CD14-positive monocyte (primary cell): ENCODE measurements at regions not wholly inside any gene's neighbourhood (a gene's known extent, or its start where the extent isn't known, plus 50 kb on each side); places are given as distances from the start of the nearest gene placed in this dataset.

Experiments used
- DNase-seq, 3 donors: peaks; one replicate each; pipeline ENCODE4 v3.0.0-alpha.2; 2011 to 2022
- H2AFZ ChIP-seq: 2 replicates; pipeline ENCODE4 v1.6.0; 2012; ENCODE audit warnings: mild to moderate bottlenecking, low read depth, low read length, inconsistent platforms; ENCODE audit not compliant: insufficient read depth, poor library complexity, severe bottlenecking
- H3K27ac ChIP-seq, 2 donors: 1 replicate in 1 of 2; 2 replicates in 1 of 2; pipeline ENCODE4 v1.5.1; 2012 to 2013; ENCODE audit warnings: low read length in 2 of 2, control low read depth in 1 of 2, inconsistent platforms in 1 of 2, low read depth in 1 of 2, mild to moderate bottlenecking in 1 of 2
- H3K27me3 ChIP-seq, 2 donors: one replicate each; pipeline versions ENCODE4 v1.6.0 to v1.6.1; 2011 to 2013; ENCODE audit warnings: low read length in 2 of 2; ENCODE audit not compliant: control insufficient read depth in 2 of 2, insufficient read depth in 2 of 2
- H3K36me3 ChIP-seq, 2 donors: replicated peaks in 1 of 2; 1 replicate in 1 of 2; 2 replicates in 1 of 2; pipeline versions ENCODE4 v1.5.1 to v1.6.1; 2012 to 2013; ENCODE audit warnings: low read length in 2 of 2, control low read depth in 1 of 2, inconsistent platforms in 1 of 2, mild to moderate bottlenecking in 1 of 2; ENCODE audit not compliant: insufficient read depth in 2 of 2, control insufficient read depth in 1 of 2
- H3K4me1 ChIP-seq, 2 donors: 1 replicate in 1 of 2; 2 replicates in 1 of 2; pipeline versions ENCODE4 v1.5.1 to v1.6.1; 2012 to 2013; ENCODE audit warnings: low read length in 2 of 2, control low read depth in 1 of 2, inconsistent platforms in 1 of 2, mild to moderate bottlenecking in 1 of 2, moderate library complexity in 1 of 2; ENCODE audit not compliant: insufficient read depth in 2 of 2, control insufficient read depth in 1 of 2
- H3K4me2 ChIP-seq: replicated peaks from 2 replicates; pipeline ENCODE3; 2012; ENCODE audit warnings: low read length, moderate library complexity, mild to moderate bottlenecking; ENCODE audit not compliant: poor library complexity, severe bottlenecking; ENCODE audit errors: extremely low read depth
- H3K4me3 ChIP-seq, 3 experiments: fragments of 200-600 bp in 1 of 3; sonication (generic) in 1 of 3; replicated peaks in 1 of 3; 1 replicate in 2 of 3; 2 replicates in 1 of 3; pipeline ENCODE4 v1.5.1; 2011 to 2013; ENCODE audit warnings: low read length in 3 of 3, mild to moderate bottlenecking in 3 of 3, control low read depth in 2 of 3, low read depth in 2 of 3, inconsistent platforms in 1 of 3, moderate library complexity in 1 of 3
- H3K79me2 ChIP-seq: 2 replicates; pipeline ENCODE4 v1.6.0; 2012; ENCODE audit warnings: mild to moderate bottlenecking, control low read depth, inconsistent platforms, low read length, moderate library complexity; ENCODE audit not compliant: insufficient read depth
- H3K9ac ChIP-seq: 2 replicates; pipeline ENCODE4 v1.6.0; 2017; ENCODE audit warnings: low read length, mild to moderate bottlenecking; ENCODE audit not compliant: insufficient read depth, poor library complexity, severe bottlenecking
- H3K9me3 ChIP-seq, 2 donors: replicated peaks in 1 of 2; 1 replicate in 1 of 2; 2 replicates in 1 of 2; pipeline versions ENCODE4 v1.5.1 to v1.6.1; 2012 to 2013; ENCODE audit warnings: low read length in 2 of 2, control low read depth in 1 of 2; ENCODE audit not compliant: control insufficient read depth in 1 of 2, insufficient read depth in 1 of 2
- H4K20me1 ChIP-seq: 2 replicates; pipeline ENCODE4 v1.6.0; 2012; ENCODE audit warnings: mild to moderate bottlenecking, low read length, control low read depth, moderate library complexity; ENCODE audit not compliant: insufficient read depth
- H3K27ac Mint-ChIP-seq, 7 donors: one replicate each; pipeline ENCODE4 v1.8.0; 2020; ENCODE audit warnings: mild to moderate bottlenecking in 7 of 7, mixed read lengths in 7 of 7, moderate library complexity in 6 of 7, inconsistent platforms in 2 of 7
- H3K27me3 Mint-ChIP-seq, 3 donors: one replicate each; pipeline ENCODE4 v1.8.0; 2021 to 2022; ENCODE audit warnings: low read depth in 3 of 3, mild to moderate bottlenecking in 3 of 3, mixed read lengths in 3 of 3, moderate library complexity in 3 of 3, inconsistent platforms in 1 of 3
- H3K36me3 Mint-ChIP-seq, 2 donors: one replicate each; pipeline ENCODE4 v1.8.0; 2020; ENCODE audit warnings: mixed read lengths in 2 of 2, inconsistent platforms in 1 of 2, mild to moderate bottlenecking in 1 of 2
- H3K4me1 Mint-ChIP-seq: one replicate; pipeline ENCODE4 v1.8.0; 2020; ENCODE audit warnings: mild to moderate bottlenecking, mixed read lengths
- H3K4me3 Mint-ChIP-seq, 2 donors: one replicate each; pipeline ENCODE4 v1.8.0; 2020; ENCODE audit warnings: mild to moderate bottlenecking in 2 of 2, mixed read lengths in 2 of 2, moderate library complexity in 1 of 2
- H3K9me3 Mint-ChIP-seq, 7 donors: one replicate each; pipeline ENCODE4 v1.8.0; 2020 to 2022; ENCODE audit warnings: mixed read lengths in 7 of 7, mild to moderate bottlenecking in 6 of 7, moderate library complexity in 6 of 7, inconsistent platforms in 2 of 7
- CTCF ChIP-seq: fragments of 200-600 bp; IDR thresholded peaks from one replicate; pipeline ENCODE4 v1.8.0; 2022; ENCODE audit warnings: antibody characterized with exemption, mild to moderate bottlenecking
- WGBS: methylation state at CpG from one replicate; pipeline ENCODE4 v1.1.5; 2013; ENCODE audit warnings: missing lambda C conversion rate; ENCODE audit not compliant: insufficient coverage; 5-methylcytosine and 5-hydroxymethylcytosine counted together
- intact Hi-C, 2 donors: fragments of 100-400 bp; cut with micrococcal nuclease; formaldehyde crosslinking; loops; one replicate each; pipeline versions ENCODE4 v1.15.0 to v1.15.1; 2023

- H3K79me2 ChIP-seq = no peaks in the 10 kb centered on the region
- WGBS = no CpG with 5 or more reads among the region's 2 CpGs
- H3K36me3 ChIP-seq = no peaks in the 10 kb centered on the region
- no peaks in the 10 kb centered on the region for H3K4me1 ChIP-seq
- peaks cover 0 to 5% (median 2%) of the 10 kb centered on the region in 3 donors for H3K27me3 Mint-ChIP-seq
- no peak overlapping the region for H3K27ac ChIP-seq
- peaks cover 0 to 1% (median 0%) of the 10 kb centered on the region in 7 donors for H3K9me3 Mint-ChIP-seq
- no peak for TF ChIP-seq CTCF
- no peaks in the 10 kb centered on the region for H3K36me3 Mint-ChIP-seq
- no peak overlapping the region for H2AFZ ChIP-seq
- no peak overlapping the region for H3K9ac ChIP-seq
- no peak overlapping the region for H3K4me3 ChIP-seq
- intact Hi-C loops = no loop called here
- no peaks in the 10 kb centered on the region for H3K27me3 ChIP-seq
- DNase-seq = no peak
- no peaks in the 10 kb centered on the region for H3K4me1 Mint-ChIP-seq
- no peaks in the 10 kb centered on the region for H3K9me3 ChIP-seq
- no peaks in the 10 kb centered on the region for H4K20me1 ChIP-seq
- no peak overlapping the region for H3K4me2 ChIP-seq
- no peak overlapping the region for H3K4me3 Mint-ChIP-seq
- H3K27ac Mint-ChIP-seq = no peak overlapping the region
Observed at GRCh38 chr3:66748175-66748876, 247.5 kb upstream of the LRIG1 start.

DNA sequence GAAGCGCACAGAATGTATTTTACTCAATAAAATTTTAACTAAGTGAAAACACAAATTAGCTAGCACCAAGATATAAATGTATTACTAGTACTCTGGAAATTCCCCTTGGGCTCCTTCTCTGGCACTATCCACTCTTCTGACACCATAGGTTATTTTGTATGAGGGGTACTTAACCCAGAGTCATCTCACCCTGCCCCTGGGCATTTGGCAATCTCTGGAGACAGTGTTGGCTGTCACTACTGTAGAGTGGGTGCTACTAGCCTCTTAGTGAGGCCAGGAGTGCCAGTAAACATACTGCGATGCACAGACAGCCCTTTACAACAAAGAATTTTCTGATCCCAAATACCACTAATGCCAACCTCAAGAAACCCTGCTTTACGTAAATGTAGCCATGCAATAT lies 246.3 kb upstream of the KBTBD8 start:
- Histone ChIP-seq H3K4me1 (no peaks in the 10 kb centered on the region), H3K9ac (no peak overlapping the region), H3K36me3 (no peaks in the 10 kb centered on the region), H3K4me3 (no peak overlapping the region), H3K79me2 (no peaks in the 10 kb centered on the region), H4K20me1 (no peaks in the 10 kb centered on the region), H3K27me3 (no peaks in the 10 kb centered on the region), H2AFZ (no peak overlapping the region), H3K4me2 (no peak overlapping the region), H3K9me3 (no peaks in the 10 kb centered on the region), H3K27ac (no peak overlapping the region)
- no peak for DNase-seq
- Mint-ChIP-seq H3K9me3 (peaks cover 0 to 5% (median 0%) of the 10 kb centered on the region in 7 donors), H3K4me3 (no peak overlapping the region), H3K27ac (no peak overlapping the region), H3K4me1 (no peaks in the 10 kb centered on the region), H3K27me3 (peaks cover 0 to 4% (median 2%) of the 10 kb centered on the region in 3 donors), H3K36me3 (no peaks in the 10 kb centered on the region)
- no peak for TF ChIP-seq CTCF
- no CpG with 5 or more reads among the region's 3 CpGs for WGBS
- intact Hi-C loops = no loop called here
